SU-DHL-6 (cell line): ENCODE measurements at regions not wholly inside any gene's neighbourhood (a gene's known extent, or its start where the extent isn't known, plus 50 kb on each side); places are given as distances from the start of the nearest gene placed in this dataset.

Experiments
- EZH2phosphoT487 ChIP-seq: fragments of 200-600 bp; sonication (generic), shearing (Covaris generic); conservative IDR thresholded peaks from 2 replicates; pipeline ENCODE4 v1.6.1; 2018; ENCODE audit warnings: mild to moderate bottlenecking, antibody characterized with exemption, low read length, moderate library complexity, mixed read lengths
- TF ChIP-seq, protein P1 (sequence below): fragments of 200-600 bp; sonication (generic); IDR thresholded peaks from one replicate; pipeline ENCODE4 v1.5.1; 2017; ENCODE audit warnings: antibody characterized with exemption, mild to moderate bottlenecking, low read length, moderate library complexity; ENCODE audit not compliant: insufficient read depth, poor library complexity, severe bottlenecking

DNA sequence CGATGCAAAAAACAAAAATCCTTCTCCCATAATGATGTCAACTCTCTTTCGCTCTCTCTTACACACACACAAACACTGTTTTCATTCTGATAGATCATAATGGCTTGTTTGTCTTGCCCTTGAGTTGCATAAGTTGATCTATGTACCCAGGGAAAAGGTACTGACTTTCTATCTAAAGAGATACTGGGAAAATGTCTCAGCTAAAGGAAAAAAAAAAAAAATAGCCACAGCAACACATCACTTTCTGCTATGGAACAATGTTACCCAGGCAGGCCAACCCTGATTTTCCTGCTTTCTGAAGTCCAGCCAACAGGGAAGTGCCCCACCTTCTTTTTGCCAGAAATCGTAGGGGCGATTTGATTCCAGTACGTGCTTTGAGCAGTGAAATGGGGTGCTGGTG, 212.6 kb upstream of the ACTBL2 start:
- TF ChIP-seq, protein P1, sequence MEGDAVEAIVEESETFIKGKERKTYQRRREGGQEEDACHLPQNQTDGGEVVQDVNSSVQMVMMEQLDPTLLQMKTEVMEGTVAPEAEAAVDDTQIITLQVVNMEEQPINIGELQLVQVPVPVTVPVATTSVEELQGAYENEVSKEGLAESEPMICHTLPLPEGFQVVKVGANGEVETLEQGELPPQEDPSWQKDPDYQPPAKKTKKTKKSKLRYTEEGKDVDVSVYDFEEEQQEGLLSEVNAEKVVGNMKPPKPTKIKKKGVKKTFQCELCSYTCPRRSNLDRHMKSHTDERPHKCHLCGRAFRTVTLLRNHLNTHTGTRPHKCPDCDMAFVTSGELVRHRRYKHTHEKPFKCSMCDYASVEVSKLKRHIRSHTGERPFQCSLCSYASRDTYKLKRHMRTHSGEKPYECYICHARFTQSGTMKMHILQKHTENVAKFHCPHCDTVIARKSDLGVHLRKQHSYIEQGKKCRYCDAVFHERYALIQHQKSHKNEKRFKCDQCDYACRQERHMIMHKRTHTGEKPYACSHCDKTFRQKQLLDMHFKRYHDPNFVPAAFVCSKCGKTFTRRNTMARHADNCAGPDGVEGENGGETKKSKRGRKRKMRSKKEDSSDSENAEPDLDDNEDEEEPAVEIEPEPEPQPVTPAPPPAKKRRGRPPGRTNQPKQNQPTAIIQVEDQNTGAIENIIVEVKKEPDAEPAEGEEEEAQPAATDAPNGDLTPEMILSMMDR: no peak
- TF ChIP-seq EZH2phosphoT487: no peak
